MM.1S (cell line): ENCODE measurements at regions not wholly inside any gene's neighbourhood (a gene's known extent, or its start where the extent isn't known, plus 50 kb on each side); places are given as distances from the start of the nearest gene placed in this dataset.

Experiments used
- DNase-seq: peaks from one replicate; pipeline ENCODE4 v3.0.0-alpha.2; 2015
- H2AFZ ChIP-seq: fragments of 300-600 bp; sonication (generic); 2 replicates; pipeline ENCODE4 v1.6.0; 2016; ENCODE audit warnings: antibody characterized with exemption, low read length
- H3F3A ChIP-seq: fragments of 300-600 bp; sonication (generic); 2 replicates; pipeline ENCODE4 v1.6.1; 2016; ENCODE audit warnings: mild to moderate bottlenecking, antibody characterized with exemption, low read length, moderate library complexity, mixed read lengths; ENCODE audit not compliant: insufficient read depth
- H3K27ac ChIP-seq: fragments of 300-600 bp; sonication (generic); 2 replicates; pipeline ENCODE4 v1.5.1; 2016; ENCODE audit warnings: mild to moderate bottlenecking, low read length
- H3K27me3 ChIP-seq: fragments of 300-600 bp; sonication (generic); replicated peaks from 2 replicates; pipeline ENCODE4 v1.6.0; 2016; ENCODE audit warnings: low read length; ENCODE audit not compliant: insufficient read depth
- H3K36me3 ChIP-seq: fragments of 300-600 bp; sonication (generic); replicated peaks from 2 replicates; pipeline ENCODE4 v1.6.1; 2016; ENCODE audit warnings: mild to moderate bottlenecking, low read length, mixed read lengths; ENCODE audit not compliant: insufficient read depth
- H3K4me1 ChIP-seq: fragments of 300-600 bp; sonication (generic); 2 replicates; pipeline ENCODE4 v1.6.1; 2016; ENCODE audit warnings: low read length, mixed read lengths
- H3K4me2 ChIP-seq: fragments of 300-600 bp; sonication (generic); 2 replicates; pipeline ENCODE4 v1.6.0; 2016; ENCODE audit warnings: low read depth, low read length
- H3K4me3 ChIP-seq: fragments of 300-600 bp; sonication (generic); 2 replicates; pipeline ENCODE4 v1.5.1; 2016; ENCODE audit warnings: low read length, mixed read lengths
- H3K79me2 ChIP-seq: fragments of 300-600 bp; sonication (generic); 2 replicates; pipeline ENCODE4 v1.6.1; 2016; ENCODE audit warnings: mixed run types, low read length, mixed read lengths
- H3K9ac ChIP-seq: fragments of 300-600 bp; sonication (generic); 2 replicates; pipeline ENCODE4 v1.6.1; 2016; ENCODE audit warnings: low read length, mixed read lengths
- H3K9me2 ChIP-seq: fragments of 300-600 bp; sonication (generic); replicated peaks from 2 replicates; pipeline ENCODE4 v1.6.1; 2016; ENCODE audit warnings: mild to moderate bottlenecking, low read length, mixed read lengths; ENCODE audit not compliant: insufficient read depth
- H3K9me3 ChIP-seq: fragments of 300-600 bp; sonication (generic); replicated peaks from 2 replicates; pipeline ENCODE4 v1.6.1; 2016; ENCODE audit warnings: mild to moderate bottlenecking, low read length, mixed read lengths; ENCODE audit not compliant: insufficient read depth
- H4K20me1 ChIP-seq: fragments of 300-600 bp; sonication (generic); 2 replicates; pipeline ENCODE4 v1.6.1; 2016; ENCODE audit warnings: mild to moderate bottlenecking, low read length, moderate library complexity, mixed read lengths; ENCODE audit not compliant: insufficient read depth
- EZH2 ChIP-seq: fragments of 300-600 bp; sonication (generic); optimal IDR thresholded peaks from 2 replicates; pipeline ENCODE3; 2017; ENCODE audit warnings: low read depth, mild to moderate bottlenecking, antibody characterized with exemption, low read length, mixed read lengths
- EZH2phosphoT487 ChIP-seq: fragments of 300-600 bp; sonication (generic); IDR thresholded peaks from 2 replicates; pipeline ENCODE4 v1.6.1; 2018; ENCODE audit warnings: antibody characterized with exemption, low read length
- TF ChIP-seq, protein P1 (sequence below): fragments of 300-600 bp; sonication (generic); IDR thresholded peaks from 2 replicates; pipeline ENCODE4 v1.5.1; 2016; ENCODE audit warnings: antibody characterized with exemption, low read length, mixed read lengths

GRCh38 chr18:78816114-78816513, 163.5 kb upstream of the SALL3 start:
- Histone ChIP-seq H2AFZ (no peak overlapping the region), H3K9me2 (no peaks in the 10 kb centered on the region), H3K79me2 (no peaks in the 10 kb centered on the region)

GRCh38 chr18:78816916-78817315, 162.7 kb upstream of the SALL3 start:
- Histone ChIP-seq H3K27me3 (no peaks in the 10 kb centered on the region), H3K9me2 (no peaks in the 10 kb centered on the region), H3F3A (no peaks in the 10 kb centered on the region), H3K9me3 (no peaks in the 10 kb centered on the region), H3K9ac (no peak overlapping the region), H2AFZ (no peak overlapping the region), H3K27ac (no peak overlapping the region), H3K4me2 (no peak overlapping the region), H3K4me3 (no peak overlapping the region), H3K36me3 (no peaks in the 10 kb centered on the region), H4K20me1 (no peaks in the 10 kb centered on the region), H3K4me1 (no peaks in the 10 kb centered on the region), H3K79me2 (no peaks in the 10 kb centered on the region)
- TF ChIP-seq, protein P1, sequence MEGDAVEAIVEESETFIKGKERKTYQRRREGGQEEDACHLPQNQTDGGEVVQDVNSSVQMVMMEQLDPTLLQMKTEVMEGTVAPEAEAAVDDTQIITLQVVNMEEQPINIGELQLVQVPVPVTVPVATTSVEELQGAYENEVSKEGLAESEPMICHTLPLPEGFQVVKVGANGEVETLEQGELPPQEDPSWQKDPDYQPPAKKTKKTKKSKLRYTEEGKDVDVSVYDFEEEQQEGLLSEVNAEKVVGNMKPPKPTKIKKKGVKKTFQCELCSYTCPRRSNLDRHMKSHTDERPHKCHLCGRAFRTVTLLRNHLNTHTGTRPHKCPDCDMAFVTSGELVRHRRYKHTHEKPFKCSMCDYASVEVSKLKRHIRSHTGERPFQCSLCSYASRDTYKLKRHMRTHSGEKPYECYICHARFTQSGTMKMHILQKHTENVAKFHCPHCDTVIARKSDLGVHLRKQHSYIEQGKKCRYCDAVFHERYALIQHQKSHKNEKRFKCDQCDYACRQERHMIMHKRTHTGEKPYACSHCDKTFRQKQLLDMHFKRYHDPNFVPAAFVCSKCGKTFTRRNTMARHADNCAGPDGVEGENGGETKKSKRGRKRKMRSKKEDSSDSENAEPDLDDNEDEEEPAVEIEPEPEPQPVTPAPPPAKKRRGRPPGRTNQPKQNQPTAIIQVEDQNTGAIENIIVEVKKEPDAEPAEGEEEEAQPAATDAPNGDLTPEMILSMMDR: no peak
- no peak for TF ChIP-seq EZH2phosphoT487
- TF ChIP-seq EZH2: no peak
- no peak for DNase-seq

More at GRCh38 chr18:78816114-78816513, 163.5 kb upstream of the SALL3 start:
- Histone ChIP-seq H3K4me2 (no peak overlapping the region), H3K36me3 (no peaks in the 10 kb centered on the region), H3K27ac (no peak overlapping the region), H3K4me1 (no peaks in the 10 kb centered on the region), H3K9me3 (no peaks in the 10 kb centered on the region), H3K4me3 (no peak overlapping the region), H4K20me1 (no peaks in the 10 kb centered on the region), H3F3A (no peaks in the 10 kb centered on the region), H3K27me3 (no peaks in the 10 kb centered on the region), H3K9ac (no peak overlapping the region)
- TF ChIP-seq EZH2: no peak
- TF ChIP-seq, protein P1: no peak
- no peak for TF ChIP-seq EZH2phosphoT487
- no peak for DNase-seq

DNA sequence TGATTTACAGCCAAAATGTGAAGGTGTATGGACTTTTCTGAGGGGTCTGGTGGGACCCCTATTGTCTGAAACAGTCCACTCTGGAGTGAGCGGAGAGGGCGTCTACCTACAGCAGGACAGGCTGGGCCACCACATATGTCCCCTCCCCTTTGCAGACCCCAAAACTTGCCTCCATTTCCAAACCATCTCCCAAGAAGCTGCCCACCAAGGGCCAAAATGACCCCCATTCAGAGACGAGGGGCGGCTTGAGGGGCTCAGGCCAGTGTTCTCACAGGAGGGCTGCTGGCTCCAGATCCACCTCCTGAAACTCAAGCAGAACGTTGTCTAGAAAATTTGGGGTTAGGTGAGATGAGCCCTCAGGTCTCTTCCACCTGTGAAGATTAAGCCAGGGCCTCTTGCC, 161.1 kb upstream of the SALL3 start:
- no peak overlapping the region for H3K27ac ChIP-seq
- no peak overlapping the region for H3K4me3 ChIP-seq
- H3K4me2 ChIP-seq: no peak overlapping the region
- no peak for DNase-seq
- H4K20me1 ChIP-seq: no peaks in the 10 kb centered on the region
- H3K9me3 ChIP-seq: no peaks in the 10 kb centered on the region
- H2AFZ ChIP-seq: no peak overlapping the region
- no peaks in the 10 kb centered on the region for H3K79me2 ChIP-seq
- no peaks in the 10 kb centered on the region for H3F3A ChIP-seq
- TF ChIP-seq EZH2 (no peak), EZH2phosphoT487 (no peak)
- TF ChIP-seq, protein P1: no peak
- H3K27me3 ChIP-seq: no peaks in the 10 kb centered on the region
- H3K36me3 ChIP-seq: no peaks in the 10 kb centered on the region
- H3K9ac ChIP-seq: no peak overlapping the region
- H3K4me1 ChIP-seq: no peaks in the 10 kb centered on the region
- no peaks in the 10 kb centered on the region for H3K9me2 ChIP-seq
